HepG2 (cell line): ENCODE measurements at regions not wholly inside any gene's neighbourhood (a gene's known extent, or its start where the extent isn't known, plus 50 kb on each side); places are given as distances from the start of the nearest gene placed in this dataset.

ENCODE experiments used
- ATAC-seq: fragments of 200-7000 bp; cut with Tn5 transposase; 3 replicates; pipeline ENCODE4 v1.9.1; 2020; ENCODE audit warnings: mild to moderate bottlenecking, moderate library complexity
- BruUV-seq: library from RNA; stranded (reverse); fragments of 400-500 nt; replicated peaks from 2 replicates; lab custom pipeline; 2021; lab: Mats Ljungman, UMichigan
- CTCF ChIA-PET: fragments of 300-600 bp; formaldehyde crosslinking; extraction: SDS; loops from one replicate; lab custom pipeline; 2021; ENCODE audit warnings: low total read pairs, inconsistent platforms, low intra/inter-chr PET ratio; lab: Yijun Ruan, JAX
- POLR2A ChIA-PET: fragments of 350-600 bp; sonication (Branson Sonifier 250); formaldehyde crosslinking; loops from one replicate; lab custom pipeline; 2020; ENCODE audit warnings: antibody characterized with exemption, inconsistent platforms; lab: Yijun Ruan, JAX
- DNase-seq: peaks from one replicate; pipeline ENCODE4 v3.0.0-alpha.2; 2015; ENCODE audit warnings: low spot score
- FAIRE-seq: peaks from 3 replicates; lab custom pipeline; 2011; peaks lifted over from hg19 to GRCh38; lab: Jason Lieb, UNC
- H2AFZ ChIP-seq: one replicate; pipeline ENCODE4 v1.6.1; 2011; ENCODE audit warnings: low read length, inconsistent platforms
- H3K27ac ChIP-seq: fragments of 300-600 bp; 3 replicates; pipeline ENCODE4 v1.8.0; 2011; ENCODE audit warnings: mixed run types, mild to moderate bottlenecking, mixed read lengths, low read length, inconsistent platforms; ENCODE audit not compliant: insufficient read depth; ENCODE audit errors: extremely low read length
- H3K27me3 ChIP-seq, 2 experiments: fragments of 200-600 bp in 1 of 2; 2 replicates in 1 of 2; 3 replicates in 1 of 2; pipeline versions ENCODE4 v1.6.0 to v1.8.0; 2011; ENCODE audit warnings: low read length in 2 of 2, mild to moderate bottlenecking in 2 of 2, moderate library complexity in 2 of 2, inconsistent platforms in 1 of 2; ENCODE audit not compliant: insufficient read depth in 2 of 2, control insufficient read depth in 1 of 2
- H3K36me3 ChIP-seq, 2 experiments: fragments of 200-600 bp in 1 of 2; replicated peaks in 1 of 2; 2 replicates in 1 of 2; 3 replicates in 1 of 2; pipeline versions ENCODE4 v1.5.1 to v1.8.0; 2011; ENCODE audit warnings: low read length in 2 of 2, inconsistent platforms in 1 of 2; ENCODE audit not compliant: insufficient read depth in 2 of 2, control insufficient read depth in 1 of 2
- H3K4me1 ChIP-seq: 2 replicates; pipeline ENCODE4 v1.5.1; 2012; ENCODE audit warnings: low read length, inconsistent platforms; ENCODE audit not compliant: insufficient read depth
- H3K4me2 ChIP-seq: 2 replicates; pipeline ENCODE4 v1.6.0; 2011; ENCODE audit warnings: low read depth, low read length, inconsistent platforms
- H3K4me3 ChIP-seq, 3 experiments: fragments of 200-600 bp in 1 of 3; sonication (generic), shearing (Covaris generic) in 1 of 3; replicated peaks in 1 of 3; 2 replicates each; pipeline ENCODE4 v1.5.1; 2011 to 2016; ENCODE audit warnings: low read length in 3 of 3, inconsistent platforms in 2 of 3, low read depth in 2 of 3, mild to moderate bottlenecking in 2 of 3, control low read depth in 1 of 3, mixed read lengths in 1 of 3; ENCODE audit not compliant: insufficient read depth in 1 of 3
- H3K79me2 ChIP-seq: one replicate; pipeline ENCODE4 v1.6.1; 2011; ENCODE audit warnings: low read length, inconsistent platforms; ENCODE audit not compliant: insufficient read depth
- H3K9ac ChIP-seq: 2 replicates; pipeline ENCODE4 v1.6.0; 2011; ENCODE audit warnings: mild to moderate bottlenecking, low read depth, low read length, inconsistent platforms; ENCODE audit not compliant: insufficient read depth
- H3K9me3 ChIP-seq: 2 replicates; pipeline ENCODE4 v1.5.1; 2012; ENCODE audit warnings: mild to moderate bottlenecking, low read length
- H4K20me1 ChIP-seq: 2 replicates; pipeline ENCODE4 v1.6.0; 2011; ENCODE audit warnings: inconsistent platforms, mild to moderate bottlenecking, low read length, moderate library complexity; ENCODE audit not compliant: insufficient read depth
- JUNB ChIP-seq: sonication (generic); formaldehyde crosslinking; IDR thresholded peaks from 2 replicates; pipeline ENCODE4 v1.8.0; 2022; ENCODE audit warnings: missing genetic modification reagents, mild to moderate bottlenecking, borderline replicate concordance
- MEIS2 ChIP-seq: sonication (generic); formaldehyde crosslinking; IDR thresholded peaks from 2 replicates; pipeline ENCODE4 v1.9.0; 2021; ENCODE audit warnings: mild to moderate bottlenecking, missing genetic modification reagents
- MYPOP ChIP-seq: sonication (generic); formaldehyde crosslinking; IDR thresholded peaks from 2 replicates; pipeline ENCODE4 v1.8.1; 2023; ENCODE audit warnings: mild to moderate bottlenecking, moderate library complexity, missing genetic modification reagents
- MZF1 ChIP-seq: sonication (generic); formaldehyde crosslinking; IDR thresholded peaks from 2 replicates; pipeline ENCODE4 v1.8.1; 2023; ENCODE audit warnings: mild to moderate bottlenecking, missing genetic modification reagents, borderline replicate concordance
- NFE2 ChIP-seq: sonication (generic); formaldehyde crosslinking; IDR thresholded peaks from 2 replicates; pipeline ENCODE4 v1.4.0; 2020; ENCODE audit warnings: missing genetic modification reagents
- PHF20 ChIP-seq: sonication (generic); formaldehyde crosslinking; IDR thresholded peaks from 2 replicates; pipeline ENCODE4 v1.5.0; 2020; ENCODE audit warnings: mild to moderate bottlenecking, missing genetic modification reagents
- ZBTB7B ChIP-seq: sonication (generic); formaldehyde crosslinking; IDR thresholded peaks from 2 replicates; pipeline ENCODE4 v1.4.0; 2020; ENCODE audit warnings: missing genetic modification reagents
- ZNF407 ChIP-seq: sonication (generic); formaldehyde crosslinking; IDR thresholded peaks from one replicate; pipeline ENCODE4 v1.5.1; 2020; ENCODE audit warnings: mild to moderate bottlenecking, missing genetic modification reagents; ENCODE audit errors: not compliant biosample characterization
- ZNF891 ChIP-seq: sonication (generic); formaldehyde crosslinking; IDR thresholded peaks from 2 replicates; pipeline ENCODE4 v1.5.0; 2020; ENCODE audit warnings: mild to moderate bottlenecking, missing genetic modification reagents
- WGBS: methylation state at CpG from one replicate; pipeline ENCODE4 v1.1.6; 2017; ENCODE audit warnings: low lambda C conversion rate; 5-methylcytosine and 5-hydroxymethylcytosine counted together
- in situ Hi-C: cut with HindIII; loops from 2 replicates; pipeline ENCODE4 v1.10.0; 2017; ENCODE audit warnings: low pct_unique_long_range_greater_than_20kb; ENCODE audit not compliant: extremely low pct_ligation_motif_present
- intact Hi-C: fragments of 100-400 bp; cut with micrococcal nuclease; formaldehyde crosslinking; loops from one replicate; pipeline ENCODE4 v1.10.0; 2022; ENCODE audit not compliant: unreplicated experiment
- TF ChIP-seq, protein P1 (sequence below): sonication (generic); formaldehyde crosslinking; IDR thresholded peaks from 2 replicates; pipeline ENCODE4 v1.4.0; 2020; ENCODE audit warnings: missing genetic modification reagents
- TF ChIP-seq, protein P2 (sequence below): sonication (generic); formaldehyde crosslinking; IDR thresholded peaks from 2 replicates; pipeline ENCODE4 v1.5.0; 2020; ENCODE audit warnings: missing genetic modification reagents

DNA sequence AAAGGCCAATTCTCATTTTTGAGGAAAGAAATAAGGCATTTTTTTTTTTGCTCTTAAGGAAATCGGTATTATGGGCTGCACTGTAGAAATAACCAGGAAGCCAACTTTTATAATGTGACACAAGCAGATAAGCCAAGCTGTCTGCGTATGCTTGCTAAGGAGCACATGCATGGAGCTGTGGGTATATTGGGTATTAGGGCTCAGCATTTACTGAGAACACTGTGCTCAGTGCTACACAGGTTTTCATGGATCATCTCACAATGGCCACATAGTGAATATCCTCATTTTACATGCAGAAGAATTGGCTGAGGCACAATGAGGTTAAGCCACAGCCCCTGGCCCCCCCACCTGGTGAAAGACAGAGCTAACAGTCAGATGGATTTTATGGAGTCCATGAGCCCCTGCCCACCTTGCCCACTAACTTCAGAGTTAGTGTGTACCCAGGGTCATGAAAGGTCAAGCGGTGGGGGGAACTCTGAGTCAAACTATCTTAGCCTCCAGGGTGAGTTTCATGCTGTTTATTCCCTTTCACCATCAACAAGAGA lies 204.8 kb downstream of the SPATA31A6 start:
- Histone ChIP-seq H3K27ac (no peak overlapping the region), H2AFZ (no peak overlapping the region), H3K36me3 (no peaks in the 10 kb centered on the region), H3K9ac (no peak overlapping the region), H3K4me3 (no peak overlapping the region), H3K27me3 (no peaks in the 10 kb centered on the region), H3K79me2 (no peaks in the 10 kb centered on the region), H3K4me1 (no peaks in the 10 kb centered on the region), H3K4me2 (no peak overlapping the region), H4K20me1 (no peaks in the 10 kb centered on the region), H3K9me3 (no peaks in the 10 kb centered on the region)
- no peak for FAIRE-seq
- ChIA-PET CTCF (no interaction called here), POLR2A (no interaction called here)
- in situ Hi-C loops (no loop called here), intact Hi-C loops (no loop called here)
- BruUV-seq, result no TSS peak
- 12% methylated on average over 3 of the region's 3 CpGs for WGBS
- peak; percentile 30; the same call in 1 of the 3 replicates for ATAC-seq
- DNase-seq, result no peak
- TF ChIP-seq ZNF407 (CRISPR knock-in tag), result no peak
- no peak for TF ChIP-seq MYPOP
- TF ChIP-seq NFE2 (CRISPR knock-in tag), result no peak
- TF ChIP-seq, protein P1, sequence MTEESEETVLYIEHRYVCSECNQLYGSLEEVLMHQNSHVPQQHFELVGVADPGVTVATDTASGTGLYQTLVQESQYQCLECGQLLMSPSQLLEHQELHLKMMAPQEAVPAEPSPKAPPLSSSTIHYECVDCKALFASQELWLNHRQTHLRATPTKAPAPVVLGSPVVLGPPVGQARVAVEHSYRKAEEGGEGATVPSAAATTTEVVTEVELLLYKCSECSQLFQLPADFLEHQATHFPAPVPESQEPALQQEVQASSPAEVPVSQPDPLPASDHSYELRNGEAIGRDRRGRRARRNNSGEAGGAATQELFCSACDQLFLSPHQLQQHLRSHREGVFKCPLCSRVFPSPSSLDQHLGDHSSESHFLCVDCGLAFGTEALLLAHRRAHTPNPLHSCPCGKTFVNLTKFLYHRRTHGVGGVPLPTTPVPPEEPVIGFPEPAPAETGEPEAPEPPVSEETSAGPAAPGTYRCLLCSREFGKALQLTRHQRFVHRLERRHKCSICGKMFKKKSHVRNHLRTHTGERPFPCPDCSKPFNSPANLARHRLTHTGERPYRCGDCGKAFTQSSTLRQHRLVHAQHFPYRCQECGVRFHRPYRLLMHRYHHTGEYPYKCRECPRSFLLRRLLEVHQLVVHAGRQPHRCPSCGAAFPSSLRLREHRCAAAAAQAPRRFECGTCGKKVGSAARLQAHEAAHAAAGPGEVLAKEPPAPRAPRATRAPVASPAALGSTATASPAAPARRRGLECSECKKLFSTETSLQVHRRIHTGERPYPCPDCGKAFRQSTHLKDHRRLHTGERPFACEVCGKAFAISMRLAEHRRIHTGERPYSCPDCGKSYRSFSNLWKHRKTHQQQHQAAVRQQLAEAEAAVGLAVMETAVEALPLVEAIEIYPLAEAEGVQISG, result no peak
- no peak for TF ChIP-seq MEIS2 (CRISPR knock-in tag)
- TF ChIP-seq, protein P2, sequence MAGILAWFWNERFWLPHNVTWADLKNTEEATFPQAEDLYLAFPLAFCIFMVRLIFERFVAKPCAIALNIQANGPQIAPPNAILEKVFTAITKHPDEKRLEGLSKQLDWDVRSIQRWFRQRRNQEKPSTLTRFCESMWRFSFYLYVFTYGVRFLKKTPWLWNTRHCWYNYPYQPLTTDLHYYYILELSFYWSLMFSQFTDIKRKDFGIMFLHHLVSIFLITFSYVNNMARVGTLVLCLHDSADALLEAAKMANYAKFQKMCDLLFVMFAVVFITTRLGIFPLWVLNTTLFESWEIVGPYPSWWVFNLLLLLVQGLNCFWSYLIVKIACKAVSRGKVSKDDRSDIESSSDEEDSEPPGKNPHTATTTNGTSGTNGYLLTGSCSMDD (CRISPR knock-in tag), result no peak
- TF ChIP-seq MZF1, result no peak
- TF ChIP-seq ZNF891 (CRISPR knock-in tag), result no peak
- no peak for TF ChIP-seq JUNB (CRISPR knock-in tag)
- TF ChIP-seq ZBTB7B (CRISPR knock-in tag), result no peak
- no peak for TF ChIP-seq PHF20 (CRISPR knock-in tag)
